Chondrocyte (in vitro differentiated cells): ENCODE measurements at regions not wholly inside any gene's neighbourhood (a gene's known extent, or its start where the extent isn't known, plus 50 kb on each side); places are given as distances from the start of the nearest gene placed in this dataset.
A peak's percentile ranks its signal among the peaks of the same experiment; 100 is the strongest.

Experiments used
- DNase-seq: peaks from one replicate; pipeline ENCODE4 v3.0.0; 2021; ENCODE audit warnings: mixed read lengths, low spot score
- H3K27ac Mint-ChIP-seq: one replicate; pipeline ENCODE4 v1.8.0; 2021; ENCODE audit warnings: mild to moderate bottlenecking, moderate library complexity, mixed read lengths; ENCODE audit not compliant: unreplicated experiment
- H3K27me3 Mint-ChIP-seq: 2 replicates; pipeline ENCODE4 v1.8.0; 2021; ENCODE audit warnings: low read depth, mixed read lengths
- H3K36me3 Mint-ChIP-seq: 2 replicates; pipeline ENCODE4 v1.8.0; 2021; ENCODE audit warnings: low read depth, mixed read lengths
- H3K4me1 Mint-ChIP-seq: 2 replicates; pipeline ENCODE4 v1.8.0; 2021; ENCODE audit warnings: low read depth, mild to moderate bottlenecking, mixed read lengths
- H3K4me3 Mint-ChIP-seq: one replicate; pipeline ENCODE4 v1.8.0; 2021; ENCODE audit warnings: mild to moderate bottlenecking, moderate library complexity, mixed read lengths; ENCODE audit not compliant: unreplicated experiment
- H3K9me3 Mint-ChIP-seq: 2 replicates; pipeline ENCODE4 v1.8.0; 2021; ENCODE audit warnings: low read depth, mixed read lengths
- TF ChIP-seq, protein P1 (sequence below): fragments of 200-600 bp; sonication (generic); IDR thresholded peaks from 2 replicates; pipeline ENCODE4 v1.5.0; 2021; ENCODE audit warnings: antibody characterized with exemption, mild to moderate bottlenecking, moderate library complexity

- no peak overlapping the region for H3K4me3 Mint-ChIP-seq
- no peak for DNase-seq
- H3K9me3 Mint-ChIP-seq, result no peaks in the 10 kb centered on the region
- TF ChIP-seq, protein P1, sequence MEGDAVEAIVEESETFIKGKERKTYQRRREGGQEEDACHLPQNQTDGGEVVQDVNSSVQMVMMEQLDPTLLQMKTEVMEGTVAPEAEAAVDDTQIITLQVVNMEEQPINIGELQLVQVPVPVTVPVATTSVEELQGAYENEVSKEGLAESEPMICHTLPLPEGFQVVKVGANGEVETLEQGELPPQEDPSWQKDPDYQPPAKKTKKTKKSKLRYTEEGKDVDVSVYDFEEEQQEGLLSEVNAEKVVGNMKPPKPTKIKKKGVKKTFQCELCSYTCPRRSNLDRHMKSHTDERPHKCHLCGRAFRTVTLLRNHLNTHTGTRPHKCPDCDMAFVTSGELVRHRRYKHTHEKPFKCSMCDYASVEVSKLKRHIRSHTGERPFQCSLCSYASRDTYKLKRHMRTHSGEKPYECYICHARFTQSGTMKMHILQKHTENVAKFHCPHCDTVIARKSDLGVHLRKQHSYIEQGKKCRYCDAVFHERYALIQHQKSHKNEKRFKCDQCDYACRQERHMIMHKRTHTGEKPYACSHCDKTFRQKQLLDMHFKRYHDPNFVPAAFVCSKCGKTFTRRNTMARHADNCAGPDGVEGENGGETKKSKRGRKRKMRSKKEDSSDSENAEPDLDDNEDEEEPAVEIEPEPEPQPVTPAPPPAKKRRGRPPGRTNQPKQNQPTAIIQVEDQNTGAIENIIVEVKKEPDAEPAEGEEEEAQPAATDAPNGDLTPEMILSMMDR, result no peak
- H3K36me3 Mint-ChIP-seq, result no peaks in the 10 kb centered on the region
- no peak overlapping the region for H3K27ac Mint-ChIP-seq
- H3K4me1 Mint-ChIP-seq, result peaks cover 5% of the 10 kb centered on the region
- H3K27me3 Mint-ChIP-seq, result no peaks in the 10 kb centered on the region
These were observed 643.9 kb upstream of the KLF12 start for GRCh38 chr13:74778087-74778486.

DNA sequence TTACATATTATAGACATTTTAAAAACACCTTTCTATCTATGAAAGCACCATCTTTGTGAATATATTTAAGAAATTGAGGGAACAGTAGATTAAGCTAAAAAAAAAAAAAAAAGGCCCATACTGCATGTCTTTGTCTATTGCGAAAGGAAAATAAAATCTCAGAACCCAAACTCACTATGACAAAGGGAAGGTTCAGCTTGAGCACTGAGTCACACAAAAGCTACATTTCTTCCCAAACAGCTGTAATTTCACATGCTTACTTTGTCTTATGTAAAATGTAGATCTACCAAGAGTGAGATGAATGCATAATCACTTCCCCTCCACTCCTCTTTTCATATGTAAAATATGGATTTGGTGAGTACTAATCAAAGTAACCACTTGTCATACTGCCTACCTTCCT, 640.1 kb upstream of the KLF12 start:
- Mint-ChIP-seq H3K27ac (no peak overlapping the region), H3K9me3 (no peaks in the 10 kb centered on the region), H3K27me3 (no peaks in the 10 kb centered on the region), H3K4me3 (no peak overlapping the region), H3K4me1 (peaks cover 28% of the 10 kb centered on the region), H3K36me3 (no peaks in the 10 kb centered on the region)
- DNase-seq, result no peak
- TF ChIP-seq, protein P1, result no peak

DNA sequence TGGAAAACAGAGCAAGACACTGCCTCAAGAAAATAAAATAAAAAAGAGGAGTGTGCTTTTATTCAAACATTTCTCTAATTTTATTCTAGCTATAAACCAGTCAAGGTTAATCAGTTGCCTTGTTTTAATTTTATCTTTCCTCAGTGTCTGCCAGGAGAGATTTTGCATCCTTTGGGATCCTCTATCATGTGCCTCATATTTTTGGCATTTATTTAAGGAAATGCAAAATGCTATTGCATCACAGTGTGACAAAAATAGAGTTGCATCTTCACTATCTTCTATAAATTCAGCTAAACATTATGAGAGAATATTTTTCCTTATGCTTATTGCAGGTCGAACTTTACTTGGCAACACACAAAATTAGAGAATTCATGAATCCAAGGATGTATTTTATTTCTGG, 639.0 kb upstream of the KLF12 start:
- TF ChIP-seq, protein P1, result no peak
- Mint-ChIP-seq H3K4me3 (no peak overlapping the region), H3K36me3 (no peaks in the 10 kb centered on the region)

GRCh38 chr13:74771964-74772363, 637.8 kb upstream of the KLF12 start:
- no peaks in the 10 kb centered on the region for H3K27me3 Mint-ChIP-seq
- TF ChIP-seq, protein P1, result peak; percentile 55
- no peaks in the 10 kb centered on the region for H3K9me3 Mint-ChIP-seq
- no peak for DNase-seq
- no peaks in the 10 kb centered on the region for H3K36me3 Mint-ChIP-seq
- H3K4me1 Mint-ChIP-seq, result peaks cover 32% of the 10 kb centered on the region
- no peak overlapping the region for H3K4me3 Mint-ChIP-seq
- H3K27ac Mint-ChIP-seq, result peak overlapping the region; percentile 79

More for the DNA sequence above, 639.0 kb upstream of the KLF12 start:
- H3K4me1 Mint-ChIP-seq, result peaks cover 32% of the 10 kb centered on the region
- H3K9me3 Mint-ChIP-seq, result no peaks in the 10 kb centered on the region
- DNase-seq, result no peak
- no peak overlapping the region for H3K27ac Mint-ChIP-seq
- no peaks in the 10 kb centered on the region for H3K27me3 Mint-ChIP-seq

GRCh38 chr13:74770361-74770760, 636.2 kb upstream of the KLF12 start:
- peaks cover 32% of the 10 kb centered on the region for H3K4me1 Mint-ChIP-seq
- TF ChIP-seq, protein P1, result no peak
- H3K9me3 Mint-ChIP-seq, result no peaks in the 10 kb centered on the region
- H3K27ac Mint-ChIP-seq, result peak overlapping the region; percentile 55
- no peaks in the 10 kb centered on the region for H3K27me3 Mint-ChIP-seq
- H3K36me3 Mint-ChIP-seq, result no peaks in the 10 kb centered on the region
- no peak overlapping the region for H3K4me3 Mint-ChIP-seq
- no peak for DNase-seq
